HEK293 (cell line): ENCODE measurements at regions not wholly inside any gene's neighbourhood (a gene's known extent, or its start where the extent isn't known, plus 50 kb on each side); places are given as distances from the start of the nearest gene placed in this dataset.
A peak's percentile ranks its signal among the peaks of the same experiment; 100 is the strongest.

Experiments
- CTCF ChIA-PET: fragments of 350-600 bp; formaldehyde crosslinking; extraction: SDS; loops from one replicate; lab custom pipeline; 2021; ENCODE audit warnings: antibody characterized with exemption; lab: Yijun Ruan, JAX
- POLR2A ChIA-PET: fragments of 300-600 bp; formaldehyde crosslinking; extraction: SDS; loops from one replicate; lab custom pipeline; 2020; ENCODE audit warnings: antibody characterized with exemption, inconsistent platforms; lab: Yijun Ruan, JAX
- H3K27ac ChIP-seq: fragments of 200-500 bp; sonication (Bioruptor generic); 2 replicates; pipeline ENCODE4 v1.5.1; 2014; ENCODE audit warnings: low read depth, low read length, control low read depth, inconsistent platforms; ENCODE audit errors: extremely low read depth
- H3K36me3 ChIP-seq, 2 experiments: fragments of 200-500 bp in 1 of 2; sonication (Bioruptor generic) in 1 of 2; 1 replicate in 1 of 2; 2 replicates in 1 of 2; pipeline ENCODE4 v1.5.1; 2014 to 2017; ENCODE audit warnings: inconsistent platforms in 2 of 2, low read length in 2 of 2; ENCODE audit not compliant: control insufficient read depth in 2 of 2, insufficient read depth in 1 of 2
- H3K4me1 ChIP-seq: fragments of 200-500 bp; sonication (Bioruptor generic); 2 replicates; pipeline ENCODE4 v1.5.1; 2014; ENCODE audit warnings: mild to moderate bottlenecking, low read length, inconsistent platforms; ENCODE audit not compliant: control insufficient read depth, insufficient read depth
- H3K4me3 ChIP-seq: 2 replicates; pipeline ENCODE4 v1.5.1; 2011; ENCODE audit warnings: low read depth, mild to moderate bottlenecking, control low read depth, low read length, moderate library complexity
- H3K9me3 ChIP-seq: fragments of 200-500 bp; sonication (Bioruptor generic); 2 replicates; pipeline ENCODE4 v1.5.1; 2014; ENCODE audit warnings: low read depth, low read length, inconsistent platforms; ENCODE audit not compliant: control insufficient read depth, insufficient read depth
- GLIS2 ChIP-seq: fragments of 450-650 bp; formaldehyde crosslinking; IDR thresholded peaks from 2 replicates; pipeline ENCODE4 v1.5.1; 2016; ENCODE audit warnings: missing biosample characterization, missing genetic modification characterization
- KLF10 ChIP-seq: fragments of 450-650 bp; IDR thresholded peaks from 2 replicates; pipeline ENCODE4 v1.5.1; 2018; ENCODE audit warnings: missing biosample characterization, mild to moderate bottlenecking, missing genetic modification characterization
- MYNN ChIP-seq: fragments of 450-650 bp; formaldehyde crosslinking; IDR thresholded peaks from 2 replicates; pipeline ENCODE4 v1.5.1; 2016; ENCODE audit warnings: missing biosample characterization, missing genetic modification characterization, borderline replicate concordance
- OSR2 ChIP-seq: fragments of 450-650 bp; formaldehyde crosslinking; IDR thresholded peaks from 2 replicates; pipeline ENCODE4 v1.5.1; 2016; ENCODE audit warnings: missing biosample characterization, missing genetic modification characterization
- REPIN1 ChIP-seq: fragments of 450-650 bp; formaldehyde crosslinking; IDR thresholded peaks from 2 replicates; pipeline ENCODE4 v1.5.1; 2017; ENCODE audit warnings: missing biosample characterization, missing genetic modification characterization, low read depth
- SETDB1 ChIP-seq: IDR thresholded peaks from one replicate; pipeline ENCODE4 v1.6.1; 2017; ENCODE audit warnings: mild to moderate bottlenecking, low read length, moderate library complexity, mixed read lengths; ENCODE audit not compliant: insufficient read length
- TCF7L2 ChIP-seq: IDR thresholded peaks from 2 replicates; pipeline ENCODE4 v1.6.1; 2011; ENCODE audit warnings: low read depth, mild to moderate bottlenecking, inconsistent platforms, low read length, moderate library complexity, borderline replicate concordance
- TRIM28 ChIP-seq: IDR thresholded peaks from 2 replicates; pipeline ENCODE4 v1.6.1; 2011; ENCODE audit warnings: low read length, control low read depth, borderline replicate concordance
- ZBTB7A ChIP-seq: fragments of 450-650 bp; formaldehyde crosslinking; IDR thresholded peaks from 2 replicates; pipeline ENCODE4 v1.5.1; 2016; ENCODE audit warnings: low read depth, missing biosample characterization, missing genetic modification characterization
- ZIC2 ChIP-seq: fragments of 450-650 bp; formaldehyde crosslinking; IDR thresholded peaks from 2 replicates; pipeline ENCODE4 v1.5.1; 2016; ENCODE audit warnings: missing biosample characterization, missing genetic modification characterization
- ZNF10 ChIP-seq: fragments of 450-650 bp; formaldehyde crosslinking; IDR thresholded peaks from 2 replicates; pipeline ENCODE4 v1.5.1; 2017; ENCODE audit warnings: missing biosample characterization, missing genetic modification characterization
- ZNF292 ChIP-seq: fragments of 450-650 bp; formaldehyde crosslinking; IDR thresholded peaks from 2 replicates; pipeline ENCODE4 v1.5.1; 2016; ENCODE audit warnings: low read depth, missing biosample characterization, missing genetic modification characterization, borderline replicate concordance
- ZNF302 ChIP-seq: fragments of 450-650 bp; formaldehyde crosslinking; IDR thresholded peaks from 2 replicates; pipeline ENCODE4 v1.5.1; 2016; ENCODE audit warnings: missing biosample characterization, missing genetic modification characterization, low read depth
- ZNF335 ChIP-seq: fragments of 450-650 bp; formaldehyde crosslinking; conservative IDR thresholded peaks from 2 replicates; pipeline ENCODE4 v1.5.1; 2016; ENCODE audit warnings: missing biosample characterization, missing genetic modification characterization
- ZNF341 ChIP-seq: fragments of 450-650 bp; formaldehyde crosslinking; IDR thresholded peaks from 2 replicates; pipeline ENCODE4; 2016; ENCODE audit warnings: low read depth, missing biosample characterization, missing genetic modification characterization
- ZNF366 ChIP-seq: fragments of 450-650 bp; formaldehyde crosslinking; conservative IDR thresholded peaks from 2 replicates; pipeline ENCODE4 v1.5.1; 2016; ENCODE audit warnings: missing biosample characterization, missing genetic modification characterization
- ZNF404 ChIP-seq: fragments of 450-650 bp; formaldehyde crosslinking; IDR thresholded peaks from 2 replicates; pipeline ENCODE4 v1.5.1; 2017; ENCODE audit warnings: missing biosample characterization, missing genetic modification characterization
- ZNF529 ChIP-seq: fragments of 450-650 bp; formaldehyde crosslinking; IDR thresholded peaks from 2 replicates; pipeline ENCODE4 v1.5.1; 2017; ENCODE audit warnings: missing genetic modification characterization, missing biosample characterization; ENCODE audit not compliant: insufficient replicate concordance
- ZNF596 ChIP-seq: fragments of 450-650 bp; IDR thresholded peaks from 2 replicates; pipeline ENCODE4 v1.5.0; 2018; ENCODE audit warnings: missing biosample characterization, mild to moderate bottlenecking, missing genetic modification characterization, moderate library complexity
- ZNF654 ChIP-seq: fragments of 450-650 bp; formaldehyde crosslinking; IDR thresholded peaks from 2 replicates; pipeline ENCODE4 v1.5.1; 2016; ENCODE audit warnings: low read depth, missing biosample characterization, missing genetic modification characterization
- ZNF792 ChIP-seq: fragments of 450-650 bp; formaldehyde crosslinking; IDR thresholded peaks from 2 replicates; pipeline ENCODE4 v1.5.1; 2016; ENCODE audit warnings: missing biosample characterization, missing genetic modification characterization
- ZNF830 ChIP-seq: fragments of 450-650 bp; IDR thresholded peaks from 2 replicates; pipeline ENCODE4 v1.5.0; 2018; ENCODE audit warnings: missing biosample characterization, missing genetic modification characterization, low read depth, mild to moderate bottlenecking, moderate library complexity
- ZSCAN30 ChIP-seq: fragments of 450-650 bp; IDR thresholded peaks from 2 replicates; pipeline ENCODE4 v1.5.1; 2018; ENCODE audit warnings: missing biosample characterization, mild to moderate bottlenecking, missing genetic modification characterization, moderate library complexity
- TF ChIP-seq, protein P1 (sequence below): fragments of 450-650 bp; formaldehyde crosslinking; IDR thresholded peaks from 2 replicates; pipeline ENCODE4 v1.5.1; 2017; ENCODE audit warnings: missing biosample characterization, missing genetic modification characterization
- TF ChIP-seq, protein P2 (sequence below): fragments of 450-650 bp; formaldehyde crosslinking; IDR thresholded peaks from 2 replicates; pipeline ENCODE4 v1.5.1; 2016; ENCODE audit warnings: missing biosample characterization, missing genetic modification characterization, low read depth
- TF ChIP-seq, protein P3 (sequence below): fragments of 450-650 bp; formaldehyde crosslinking; IDR thresholded peaks from 2 replicates; pipeline ENCODE4 v1.5.1; 2016; ENCODE audit warnings: missing biosample characterization, missing genetic modification characterization

DNA sequence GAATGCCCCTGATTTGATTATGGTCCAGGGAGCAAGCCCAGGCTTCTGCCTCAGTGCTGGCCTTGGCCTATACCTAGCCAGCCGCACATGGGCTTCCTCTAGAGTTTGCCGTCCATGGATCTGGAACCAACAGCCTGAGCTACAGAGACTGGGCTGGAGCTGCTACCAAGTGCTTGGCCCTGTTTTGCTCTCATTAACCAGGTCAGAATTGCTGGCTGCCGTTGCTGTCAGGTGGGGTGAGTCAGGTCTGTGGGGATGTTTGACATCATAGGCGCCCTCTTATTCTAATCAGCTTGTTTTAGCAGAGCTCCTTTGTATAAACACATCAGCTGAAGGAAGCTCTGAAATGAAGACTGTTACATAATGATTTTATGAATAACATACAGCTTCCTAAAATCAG lies 83.1 kb upstream of the PHACTR2 start:
- H3K4me1 ChIP-seq = no peaks in the 10 kb centered on the region
- POLR2A ChIA-PET = no interaction called here
- H3K4me3 ChIP-seq = no peak overlapping the region
- TF ChIP-seq MYNN (tag by site-specific recombination) = no peak
- no peak overlapping the region for H3K27ac ChIP-seq
- no peaks in the 10 kb centered on the region for H3K9me3 ChIP-seq
- CTCF ChIA-PET = interaction anchor here (1.1 to 1.2 kb wide), 4 partner anchors 12 to 418 kb away, joined by 3 to 6 read pairs (median 4); no protein-coding TSS in a partner anchor
- no peaks in the 10 kb centered on the region for H3K36me3 ChIP-seq

DNA sequence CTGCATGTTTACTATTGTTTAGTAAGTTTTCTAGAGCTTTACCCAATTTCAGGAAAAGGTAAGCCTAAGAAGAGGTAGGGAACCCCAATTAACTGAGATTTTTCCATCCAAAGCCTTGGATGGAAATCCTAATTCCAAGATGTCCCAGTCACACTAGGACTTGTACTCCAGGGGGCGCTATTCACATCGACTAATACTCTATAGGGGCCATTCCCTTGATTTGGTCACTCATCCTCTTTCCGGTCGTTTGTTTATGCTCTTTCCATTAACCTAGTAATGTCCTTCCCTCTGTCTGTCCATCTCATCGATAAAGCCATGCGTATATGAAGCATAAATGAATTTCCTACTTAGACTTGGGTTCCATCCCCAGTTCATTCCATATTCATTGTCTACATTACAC lies 80.8 kb upstream of the FUCA2 start:
- no peak overlapping the region for H3K27ac ChIP-seq
- no peak overlapping the region for H3K4me3 ChIP-seq
- no peaks in the 10 kb centered on the region for H3K36me3 ChIP-seq
- ChIA-PET POLR2A (no interaction called here), CTCF (interaction anchor here (0.5 to 2.4 kb wide), 31 partner anchors 8 to 1507 kb away, joined by 3 to 21 read pairs (median 3); partner anchors contain the start of gene LTV1)
- no peaks in the 10 kb centered on the region for H3K4me1 ChIP-seq
- TF ChIP-seq ZNF366 (tag by site-specific recombination) = no peak
- TF ChIP-seq ZNF654 (tag by site-specific recombination) = peak; percentile 16; the same call in 1 of the 2 replicates
- no peak for TF ChIP-seq KLF10 (tag by site-specific recombination)
- no peak for TF ChIP-seq ZNF292 (tag by site-specific recombination)
- no peak for TF ChIP-seq OSR2 (tag by site-specific recombination)
- TF ChIP-seq TRIM28 = no peak
- no peak for TF ChIP-seq GLIS2 (tag by site-specific recombination)
- no peak for TF ChIP-seq ZNF792
- peak; percentile 35; the same call in 1 of the 2 replicates for TF ChIP-seq ZNF341 (tag by site-specific recombination)
- no peaks in the 10 kb centered on the region for H3K9me3 ChIP-seq

DNA sequence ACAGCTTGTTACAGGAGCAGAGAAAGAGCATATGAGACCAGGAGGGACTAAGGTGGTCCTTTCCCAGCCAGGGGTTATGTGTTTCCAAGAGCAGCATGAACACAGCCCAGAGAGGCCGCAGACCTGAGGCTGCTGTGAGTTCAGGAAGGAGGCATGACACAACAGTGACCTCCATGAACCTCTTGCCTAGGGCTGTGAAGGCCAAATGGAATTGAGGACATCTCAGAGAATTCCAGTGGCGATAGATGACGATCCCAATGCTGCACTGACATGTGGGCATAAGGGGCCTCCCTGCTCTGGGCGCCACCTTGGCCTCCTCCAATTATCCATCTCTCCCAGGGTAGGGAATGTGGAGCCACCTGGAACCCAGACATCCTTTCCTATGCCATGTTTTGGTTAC lies 79.9 kb upstream of the FUCA2 start:
- H3K9me3 ChIP-seq = no peaks in the 10 kb centered on the region
- H3K4me3 ChIP-seq = no peak overlapping the region
- ChIA-PET CTCF (interaction anchor here (0.6 to 2.4 kb wide), 18 partner anchors 9 to 352 kb away, joined by 3 to 21 read pairs (median 4); partner anchors contain the start of gene LTV1), POLR2A (no interaction called here)
- H3K36me3 ChIP-seq = no peaks in the 10 kb centered on the region
- no peak overlapping the region for H3K27ac ChIP-seq
- H3K4me1 ChIP-seq = no peaks in the 10 kb centered on the region
- no peak for TF ChIP-seq ZNF335 (tag by site-specific recombination)
- TF ChIP-seq ZNF10 (tag by site-specific recombination) = no peak
- TF ChIP-seq, protein P1, sequence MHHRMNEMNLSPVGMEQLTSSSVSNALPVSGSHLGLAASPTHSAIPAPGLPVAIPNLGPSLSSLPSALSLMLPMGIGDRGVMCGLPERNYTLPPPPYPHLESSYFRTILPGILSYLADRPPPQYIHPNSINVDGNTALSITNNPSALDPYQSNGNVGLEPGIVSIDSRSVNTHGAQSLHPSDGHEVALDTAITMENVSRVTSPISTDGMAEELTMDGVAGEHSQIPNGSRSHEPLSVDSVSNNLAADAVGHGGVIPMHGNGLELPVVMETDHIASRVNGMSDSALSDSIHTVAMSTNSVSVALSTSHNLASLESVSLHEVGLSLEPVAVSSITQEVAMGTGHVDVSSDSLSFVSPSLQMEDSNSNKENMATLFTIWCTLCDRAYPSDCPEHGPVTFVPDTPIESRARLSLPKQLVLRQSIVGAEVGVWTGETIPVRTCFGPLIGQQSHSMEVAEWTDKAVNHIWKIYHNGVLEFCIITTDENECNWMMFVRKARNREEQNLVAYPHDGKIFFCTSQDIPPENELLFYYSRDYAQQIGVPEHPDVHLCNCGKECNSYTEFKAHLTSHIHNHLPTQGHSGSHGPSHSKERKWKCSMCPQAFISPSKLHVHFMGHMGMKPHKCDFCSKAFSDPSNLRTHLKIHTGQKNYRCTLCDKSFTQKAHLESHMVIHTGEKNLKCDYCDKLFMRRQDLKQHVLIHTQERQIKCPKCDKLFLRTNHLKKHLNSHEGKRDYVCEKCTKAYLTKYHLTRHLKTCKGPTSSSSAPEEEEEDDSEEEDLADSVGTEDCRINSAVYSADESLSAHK (tag by site-specific recombination) = no peak
- no peak for TF ChIP-seq ZNF596 (tag by site-specific recombination)
- TF ChIP-seq, protein P2, sequence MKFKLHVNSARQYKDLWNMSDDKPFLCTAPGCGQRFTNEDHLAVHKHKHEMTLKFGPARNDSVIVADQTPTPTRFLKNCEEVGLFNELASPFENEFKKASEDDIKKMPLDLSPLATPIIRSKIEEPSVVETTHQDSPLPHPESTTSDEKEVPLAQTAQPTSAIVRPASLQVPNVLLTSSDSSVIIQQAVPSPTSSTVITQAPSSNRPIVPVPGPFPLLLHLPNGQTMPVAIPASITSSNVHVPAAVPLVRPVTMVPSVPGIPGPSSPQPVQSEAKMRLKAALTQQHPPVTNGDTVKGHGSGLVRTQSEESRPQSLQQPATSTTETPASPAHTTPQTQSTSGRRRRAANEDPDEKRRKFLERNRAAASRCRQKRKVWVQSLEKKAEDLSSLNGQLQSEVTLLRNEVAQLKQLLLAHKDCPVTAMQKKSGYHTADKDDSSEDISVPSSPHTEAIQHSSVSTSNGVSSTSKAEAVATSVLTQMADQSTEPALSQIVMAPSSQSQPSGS (tag by site-specific recombination) = no peak
- no peak for TF ChIP-seq ZSCAN30
- TF ChIP-seq TCF7L2 = no peak
- TF ChIP-seq ZBTB7A (tag by site-specific recombination) = no peak
- no peak for TF ChIP-seq ZNF529
- no peak for TF ChIP-seq ZNF830
- TF ChIP-seq REPIN1 (tag by site-specific recombination) = no peak
- TF ChIP-seq ZIC2 (tag by site-specific recombination) = no peak
- TF ChIP-seq OSR2 (tag by site-specific recombination) = no peak
- TF ChIP-seq ZNF302 (tag by site-specific recombination) = no peak
- TF ChIP-seq ZNF404 (tag by site-specific recombination) = no peak
- no peak for TF ChIP-seq SETDB1
- TF ChIP-seq, protein P3, sequence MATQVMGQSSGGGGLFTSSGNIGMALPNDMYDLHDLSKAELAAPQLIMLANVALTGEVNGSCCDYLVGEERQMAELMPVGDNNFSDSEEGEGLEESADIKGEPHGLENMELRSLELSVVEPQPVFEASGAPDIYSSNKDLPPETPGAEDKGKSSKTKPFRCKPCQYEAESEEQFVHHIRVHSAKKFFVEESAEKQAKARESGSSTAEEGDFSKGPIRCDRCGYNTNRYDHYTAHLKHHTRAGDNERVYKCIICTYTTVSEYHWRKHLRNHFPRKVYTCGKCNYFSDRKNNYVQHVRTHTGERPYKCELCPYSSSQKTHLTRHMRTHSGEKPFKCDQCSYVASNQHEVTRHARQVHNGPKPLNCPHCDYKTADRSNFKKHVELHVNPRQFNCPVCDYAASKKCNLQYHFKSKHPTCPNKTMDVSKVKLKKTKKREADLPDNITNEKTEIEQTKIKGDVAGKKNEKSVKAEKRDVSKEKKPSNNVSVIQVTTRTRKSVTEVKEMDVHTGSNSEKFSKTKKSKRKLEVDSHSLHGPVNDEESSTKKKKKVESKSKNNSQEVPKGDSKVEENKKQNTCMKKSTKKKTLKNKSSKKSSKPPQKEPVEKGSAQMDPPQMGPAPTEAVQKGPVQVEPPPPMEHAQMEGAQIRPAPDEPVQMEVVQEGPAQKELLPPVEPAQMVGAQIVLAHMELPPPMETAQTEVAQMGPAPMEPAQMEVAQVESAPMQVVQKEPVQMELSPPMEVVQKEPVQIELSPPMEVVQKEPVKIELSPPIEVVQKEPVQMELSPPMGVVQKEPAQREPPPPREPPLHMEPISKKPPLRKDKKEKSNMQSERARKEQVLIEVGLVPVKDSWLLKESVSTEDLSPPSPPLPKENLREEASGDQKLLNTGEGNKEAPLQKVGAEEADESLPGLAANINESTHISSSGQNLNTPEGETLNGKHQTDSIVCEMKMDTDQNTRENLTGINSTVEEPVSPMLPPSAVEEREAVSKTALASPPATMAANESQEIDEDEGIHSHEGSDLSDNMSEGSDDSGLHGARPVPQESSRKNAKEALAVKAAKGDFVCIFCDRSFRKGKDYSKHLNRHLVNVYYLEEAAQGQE (tag by site-specific recombination) = no peak
